ENCODE measurements at regions not wholly inside any gene's neighbourhood (a gene's known extent, or its start where the extent isn't known, plus 50 kb on each side); places are given as distances from the start of the nearest gene placed in this dataset.

GRCh38 chr7:25894902-25895791 lies 256.9 kb upstream of the NFE2L3 start:
- peak overlapping the region; percentile 62 for H3K9ac ChIP-seq (ENCODE audit: low read length)

DNA sequence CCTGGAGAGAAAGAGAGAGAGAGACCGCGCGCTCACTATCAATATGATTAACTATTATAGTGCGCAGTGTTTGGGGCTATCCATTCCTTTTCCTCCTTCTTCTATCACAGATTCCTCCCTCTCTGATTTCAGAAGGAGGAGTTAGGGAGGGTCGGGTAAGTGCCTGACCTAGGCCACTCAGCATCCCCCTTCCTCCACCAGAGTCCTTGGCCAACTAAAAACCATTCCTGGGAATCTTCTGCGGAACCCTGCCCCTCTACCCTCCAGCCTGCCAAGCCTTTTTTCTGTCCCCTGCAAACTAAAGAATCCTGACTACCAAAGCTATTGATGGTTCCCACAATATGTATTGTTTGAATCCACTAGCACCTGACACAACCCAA lies 256.2 kb upstream of the NFE2L3 start:
- no peak overlapping the region for H2AFZ ChIP-seq (ENCODE audit: low read depth, low read length)

More at GRCh38 chr7:25894902-25895791, 256.9 kb upstream of the NFE2L3 start:
- no peaks in the 10 kb centered on the region for H4K20me1 ChIP-seq (ENCODE audit: insufficient read depth, low read length)
- no peaks in the 10 kb centered on the region for H3K9me3 ChIP-seq (ENCODE audit: insufficient read depth, low read length)
- peaks cover 28% of the 10 kb centered on the region for H3K4me1 ChIP-seq (ENCODE audit: low read length)
- H3K27me3 ChIP-seq (ENCODE audit: low read depth, low read length) = peaks cover 10% of the 10 kb centered on the region
- H3K36me3 ChIP-seq (replicated peaks; ENCODE audit: low read depth, low read length) = no peaks in the 10 kb centered on the region
- peak overlapping the region; percentile 28; the same call in 1 of the 2 replicates for H3K27ac ChIP-seq (ENCODE audit: low read length)
- H3K79me2 ChIP-seq (ENCODE audit: low read length) = no peaks in the 10 kb centered on the region
- H3K4me2 ChIP-seq (ENCODE audit: low read length) = peak overlapping the region; percentile 100
- peak overlapping the region; percentile 76 for H3K4me3 ChIP-seq (ENCODE audit: low read length)
- peak overlapping the region; percentile 82; the same call in 1 of the 2 replicates for H2AFZ ChIP-seq (ENCODE audit: low read depth, low read length)
- TF ChIP-seq EZH2phosphoT487 (IDR thresholded peaks at IDR 0.05; ENCODE audit: low read depth) = no peak
- TF ChIP-seq, protein P1, sequence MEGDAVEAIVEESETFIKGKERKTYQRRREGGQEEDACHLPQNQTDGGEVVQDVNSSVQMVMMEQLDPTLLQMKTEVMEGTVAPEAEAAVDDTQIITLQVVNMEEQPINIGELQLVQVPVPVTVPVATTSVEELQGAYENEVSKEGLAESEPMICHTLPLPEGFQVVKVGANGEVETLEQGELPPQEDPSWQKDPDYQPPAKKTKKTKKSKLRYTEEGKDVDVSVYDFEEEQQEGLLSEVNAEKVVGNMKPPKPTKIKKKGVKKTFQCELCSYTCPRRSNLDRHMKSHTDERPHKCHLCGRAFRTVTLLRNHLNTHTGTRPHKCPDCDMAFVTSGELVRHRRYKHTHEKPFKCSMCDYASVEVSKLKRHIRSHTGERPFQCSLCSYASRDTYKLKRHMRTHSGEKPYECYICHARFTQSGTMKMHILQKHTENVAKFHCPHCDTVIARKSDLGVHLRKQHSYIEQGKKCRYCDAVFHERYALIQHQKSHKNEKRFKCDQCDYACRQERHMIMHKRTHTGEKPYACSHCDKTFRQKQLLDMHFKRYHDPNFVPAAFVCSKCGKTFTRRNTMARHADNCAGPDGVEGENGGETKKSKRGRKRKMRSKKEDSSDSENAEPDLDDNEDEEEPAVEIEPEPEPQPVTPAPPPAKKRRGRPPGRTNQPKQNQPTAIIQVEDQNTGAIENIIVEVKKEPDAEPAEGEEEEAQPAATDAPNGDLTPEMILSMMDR (IDR thresholded peaks at IDR 0.05; ENCODE audit: low read depth, low read length) = peak; percentile 59

DNA sequence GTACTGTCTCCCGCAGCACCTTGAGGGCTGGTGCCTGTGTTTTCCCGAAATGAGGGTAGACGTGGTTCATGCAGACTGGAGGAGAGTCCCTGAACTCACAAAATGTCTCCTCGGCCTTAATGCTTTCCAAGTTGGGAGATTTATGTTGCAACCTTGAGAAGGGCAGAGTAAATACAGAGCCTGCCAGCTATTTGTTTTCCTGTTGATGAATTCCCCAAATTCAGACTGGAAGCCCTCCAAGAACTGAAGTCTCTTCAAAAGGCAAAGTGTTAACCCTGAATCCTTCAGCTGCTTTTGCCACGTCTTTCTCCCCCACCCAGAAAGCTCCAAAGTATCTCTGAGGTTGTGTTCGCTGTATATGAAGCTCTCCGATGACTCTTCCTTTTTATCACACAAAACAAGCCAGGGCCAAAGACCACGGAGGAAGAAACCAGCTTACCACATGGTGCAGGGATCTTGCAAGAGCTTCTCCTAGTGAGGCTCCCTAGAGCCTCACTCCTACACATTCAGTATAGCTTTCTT lies 254.7 kb upstream of the NFE2L3 start:
- no peak overlapping the region for H3K27ac ChIP-seq (ENCODE audit: low read length)
- H3K79me2 ChIP-seq (ENCODE audit: low read length) = no peaks in the 10 kb centered on the region
- H3K9me3 ChIP-seq (ENCODE audit: insufficient read depth, low read length) = no peaks in the 10 kb centered on the region
- no peaks in the 10 kb centered on the region for H3K36me3 ChIP-seq (replicated peaks; ENCODE audit: low read depth, low read length)
- H3K27me3 ChIP-seq (ENCODE audit: low read depth, low read length) = peaks cover 10% of the 10 kb centered on the region
- H3K4me3 ChIP-seq (ENCODE audit: low read length) = no peak overlapping the region
- H3K9ac ChIP-seq (ENCODE audit: low read length) = no peak overlapping the region
- no peaks in the 10 kb centered on the region for H4K20me1 ChIP-seq (ENCODE audit: insufficient read depth, low read length)
- H2AFZ ChIP-seq (ENCODE audit: low read depth, low read length) = no peak overlapping the region
- TF ChIP-seq, protein P1 (IDR thresholded peaks at IDR 0.05; ENCODE audit: low read depth, low read length) = no peak
- no peak for TF ChIP-seq EZH2phosphoT487 (IDR thresholded peaks at IDR 0.05; ENCODE audit: low read depth)
- H3K4me2 ChIP-seq (ENCODE audit: low read length) = no peak overlapping the region
- H3K4me1 ChIP-seq (ENCODE audit: low read length) = peaks cover 28% of the 10 kb centered on the region

More for the DNA sequence above, 256.2 kb upstream of the NFE2L3 start:
- Histone ChIP-seq H3K79me2 (ENCODE audit: low read length) (no peaks in the 10 kb centered on the region), H3K27me3 (ENCODE audit: low read depth, low read length) (peaks cover 10% of the 10 kb centered on the region), H3K9ac (ENCODE audit: low read length) (no peak overlapping the region; the same call in 1 of the 2 replicates), H3K36me3 (replicated peaks; ENCODE audit: low read depth, low read length) (no peaks in the 10 kb centered on the region), H3K27ac (ENCODE audit: low read length) (no peak overlapping the region), H3K4me2 (ENCODE audit: low read length) (peak overlapping the region; percentile 100), H3K4me1 (ENCODE audit: low read length) (peaks cover 28% of the 10 kb centered on the region), H4K20me1 (ENCODE audit: insufficient read depth, low read length) (no peaks in the 10 kb centered on the region), H3K9me3 (ENCODE audit: insufficient read depth, low read length) (no peaks in the 10 kb centered on the region), H3K4me3 (ENCODE audit: low read length) (peak overlapping the region; percentile 76)
- TF ChIP-seq, protein P1 (IDR thresholded peaks at IDR 0.05; ENCODE audit: low read depth, low read length) = no peak
- TF ChIP-seq EZH2phosphoT487 (IDR thresholded peaks at IDR 0.05; ENCODE audit: low read depth) = no peak

DNA sequence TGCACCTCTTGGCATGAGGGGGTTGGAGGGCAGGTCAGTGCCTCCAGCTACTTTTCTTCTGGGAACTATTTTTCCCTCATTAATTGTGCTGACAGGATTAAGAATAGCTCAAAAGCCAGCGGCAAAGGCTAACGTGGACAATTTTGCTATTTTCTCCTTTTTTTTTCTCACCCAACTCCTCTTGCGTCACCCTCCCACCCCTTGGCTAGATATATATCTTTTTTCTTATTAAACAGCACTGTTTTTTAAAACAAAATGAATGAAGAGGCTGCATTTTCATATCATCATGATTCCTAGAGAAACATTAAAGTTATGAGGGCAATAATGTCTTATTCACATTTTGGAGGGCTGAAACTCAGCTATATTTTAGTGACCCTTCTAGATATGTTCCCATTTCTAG lies 251.8 kb upstream of the NFE2L3 start:
- H3K4me1 ChIP-seq (ENCODE audit: low read length) = peaks cover 7% of the 10 kb centered on the region
- TF ChIP-seq, protein P1 (IDR thresholded peaks at IDR 0.05; ENCODE audit: low read depth, low read length) = no peak
- TF ChIP-seq EZH2phosphoT487 (IDR thresholded peaks at IDR 0.05; ENCODE audit: low read depth) = no peak
- no peak overlapping the region for H3K4me2 ChIP-seq (ENCODE audit: low read length)
- no peaks in the 10 kb centered on the region for H3K36me3 ChIP-seq (replicated peaks; ENCODE audit: low read depth, low read length)
- no peak overlapping the region for H3K27ac ChIP-seq (ENCODE audit: low read length)
- H3K27me3 ChIP-seq (ENCODE audit: low read depth, low read length) = peaks cover 10% of the 10 kb centered on the region
- H4K20me1 ChIP-seq (ENCODE audit: insufficient read depth, low read length) = no peaks in the 10 kb centered on the region
- no peaks in the 10 kb centered on the region for H3K79me2 ChIP-seq (ENCODE audit: low read length)
- H3K9ac ChIP-seq (ENCODE audit: low read length) = no peak overlapping the region
- H3K4me3 ChIP-seq (ENCODE audit: low read length) = no peak overlapping the region
- H2AFZ ChIP-seq (ENCODE audit: low read depth, low read length) = no peak overlapping the region
- H3K9me3 ChIP-seq (ENCODE audit: insufficient read depth, low read length) = no peaks in the 10 kb centered on the region

Data from OCI-LY3 (cell line).